ENCODE measurements at regions not wholly inside any gene's neighbourhood (a gene's known extent, or its start where the extent isn't known, plus 50 kb on each side); places are given as distances from the start of the nearest gene placed in this dataset.

DNA sequence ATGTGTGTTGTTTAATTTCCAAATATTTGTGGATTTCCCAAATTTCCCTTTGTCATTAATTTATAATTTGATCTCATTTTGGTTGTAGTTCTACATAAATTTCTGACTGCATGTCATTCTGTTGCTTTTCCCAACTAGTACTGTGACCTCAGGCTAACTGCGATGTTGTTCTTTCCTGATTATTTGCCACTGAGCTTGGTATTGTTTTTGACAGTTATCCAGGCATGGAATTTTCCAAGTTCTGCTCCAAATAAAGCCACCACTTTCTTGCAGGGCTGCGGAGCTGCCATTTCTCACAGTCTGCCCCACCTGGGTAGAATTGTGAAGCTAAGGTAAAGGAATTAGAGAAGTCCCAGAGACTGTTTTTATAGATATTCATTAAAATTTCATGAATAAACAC, 328.8 kb downstream of the ZNF674 start:
- Histone ChIP-seq H3K4me1 (no peaks in the 10 kb centered on the region), H3K36me3 (no peaks in the 10 kb centered on the region), H3K27me3 (no peaks in the 10 kb centered on the region), H3K4me3 (no peak overlapping the region), H3K27ac (no peak overlapping the region), H3K9me3 (no peaks in the 10 kb centered on the region)
- intact Hi-C loops (cut with DNase I): no loop called here
- ATAC-seq (no peak), DNase-seq (no peak)
- 32% methylated on average over 2 of the region's 2 CpGs for WGBS (ENCODE audit: insufficient coverage, low coverage, low lambda C conversion rate, missing lambda C conversion rate)
- no peak for TF ChIP-seq POLR2A (IDR thresholded peaks at IDR 0.05)
- TF ChIP-seq, protein P1, sequence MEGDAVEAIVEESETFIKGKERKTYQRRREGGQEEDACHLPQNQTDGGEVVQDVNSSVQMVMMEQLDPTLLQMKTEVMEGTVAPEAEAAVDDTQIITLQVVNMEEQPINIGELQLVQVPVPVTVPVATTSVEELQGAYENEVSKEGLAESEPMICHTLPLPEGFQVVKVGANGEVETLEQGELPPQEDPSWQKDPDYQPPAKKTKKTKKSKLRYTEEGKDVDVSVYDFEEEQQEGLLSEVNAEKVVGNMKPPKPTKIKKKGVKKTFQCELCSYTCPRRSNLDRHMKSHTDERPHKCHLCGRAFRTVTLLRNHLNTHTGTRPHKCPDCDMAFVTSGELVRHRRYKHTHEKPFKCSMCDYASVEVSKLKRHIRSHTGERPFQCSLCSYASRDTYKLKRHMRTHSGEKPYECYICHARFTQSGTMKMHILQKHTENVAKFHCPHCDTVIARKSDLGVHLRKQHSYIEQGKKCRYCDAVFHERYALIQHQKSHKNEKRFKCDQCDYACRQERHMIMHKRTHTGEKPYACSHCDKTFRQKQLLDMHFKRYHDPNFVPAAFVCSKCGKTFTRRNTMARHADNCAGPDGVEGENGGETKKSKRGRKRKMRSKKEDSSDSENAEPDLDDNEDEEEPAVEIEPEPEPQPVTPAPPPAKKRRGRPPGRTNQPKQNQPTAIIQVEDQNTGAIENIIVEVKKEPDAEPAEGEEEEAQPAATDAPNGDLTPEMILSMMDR (IDR thresholded peaks at IDR 0.05): no peak

DNA sequence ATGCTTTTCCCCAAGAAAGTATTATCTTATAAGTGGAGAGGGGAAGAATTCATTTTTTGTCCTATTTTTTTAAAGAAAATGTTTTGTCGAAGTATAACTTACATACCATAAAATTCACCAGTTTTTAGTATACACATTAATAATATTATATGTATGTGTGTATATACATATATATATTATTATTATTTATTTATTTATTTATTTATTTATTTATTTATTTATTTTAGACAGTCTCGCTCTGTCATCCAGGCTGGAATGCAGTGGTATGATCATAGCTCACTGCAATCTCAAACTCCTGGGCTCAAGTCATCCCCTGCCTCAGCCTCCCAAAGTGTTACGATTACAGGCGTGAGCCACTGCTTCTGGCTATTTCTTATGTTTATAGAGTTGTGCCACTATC, 334.1 kb downstream of the ZNF674 start:
- no peak for ATAC-seq
- DNase-seq: no peak
- Histone ChIP-seq H3K27me3 (no peaks in the 10 kb centered on the region), H3K4me1 (no peaks in the 10 kb centered on the region), H3K4me3 (no peak overlapping the region), H3K27ac (no peak overlapping the region), H3K36me3 (no peaks in the 10 kb centered on the region), H3K9me3 (no peaks in the 10 kb centered on the region)
- WGBS (ENCODE audit: insufficient coverage, low coverage, low lambda C conversion rate, missing lambda C conversion rate): 84% methylated on average over 4 of the region's 4 CpGs
- TF ChIP-seq, protein P1 (IDR thresholded peaks at IDR 0.05): no peak
- intact Hi-C loops (cut with DNase I): no loop called here

DNA sequence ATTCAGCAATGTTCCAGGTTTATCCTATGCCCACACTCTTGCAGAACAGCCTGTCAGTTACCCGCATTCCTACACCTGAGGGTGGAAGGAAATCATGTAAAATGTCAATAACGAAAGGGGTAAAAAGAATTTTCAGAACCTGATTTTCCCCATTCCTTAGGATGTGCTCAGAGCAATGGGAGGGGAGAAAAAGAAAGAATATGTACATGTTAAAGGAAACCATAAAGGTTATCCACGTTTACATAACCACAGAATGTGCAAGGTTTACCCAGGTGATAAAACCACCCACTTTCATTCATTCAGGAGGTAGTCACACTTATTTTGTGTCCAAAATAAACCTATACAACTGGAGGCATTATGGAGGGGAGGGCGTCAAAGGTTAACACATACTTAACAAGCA, 335.5 kb downstream of the ZNF674 start:
- Histone ChIP-seq H3K9me3 (no peaks in the 10 kb centered on the region), H3K27ac (no peak overlapping the region), H3K4me1 (no peaks in the 10 kb centered on the region), H3K4me3 (no peak overlapping the region), H3K36me3 (no peaks in the 10 kb centered on the region), H3K27me3 (no peaks in the 10 kb centered on the region)
- 41% methylated on average over 4 of the region's 4 CpGs for WGBS (ENCODE audit: insufficient coverage, low coverage, low lambda C conversion rate, missing lambda C conversion rate)
- DNase-seq (no peak), ATAC-seq (no peak)
- intact Hi-C loops (cut with DNase I): no loop called here
- TF ChIP-seq, protein P1 (IDR thresholded peaks at IDR 0.05): no peak
- TF ChIP-seq POLR2A (IDR thresholded peaks at IDR 0.05): no peak

DNA sequence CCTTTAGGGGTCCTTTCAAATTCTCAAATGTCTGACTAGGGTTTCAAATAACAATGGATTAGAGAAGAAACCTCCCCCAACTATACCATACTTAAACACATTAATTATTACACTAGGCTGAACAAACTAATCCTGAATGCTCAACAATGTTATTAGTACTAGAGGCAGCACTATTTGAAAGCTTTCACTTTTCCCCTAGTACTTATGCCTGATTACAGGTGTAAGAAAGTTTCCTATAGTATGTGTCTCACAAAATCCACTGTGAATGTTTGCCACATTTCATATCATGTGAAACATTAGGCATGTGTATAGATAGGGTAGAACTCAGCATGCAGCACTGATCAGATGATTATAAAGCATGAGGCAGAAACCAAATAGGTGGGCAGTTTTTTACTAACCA, 336.2 kb downstream of the ZNF674 start:
- Histone ChIP-seq H3K9me3 (no peaks in the 10 kb centered on the region), H3K36me3 (no peaks in the 10 kb centered on the region), H3K4me1 (no peaks in the 10 kb centered on the region), H3K4me3 (no peak overlapping the region), H3K27me3 (no peaks in the 10 kb centered on the region), H3K27ac (no peak overlapping the region)
- intact Hi-C loops (cut with DNase I): no loop called here
- DNase-seq (no peak), ATAC-seq (no peak)
- no peak for TF ChIP-seq POLR2A (IDR thresholded peaks at IDR 0.05)
- TF ChIP-seq, protein P1 (IDR thresholded peaks at IDR 0.05): no peak

DNA sequence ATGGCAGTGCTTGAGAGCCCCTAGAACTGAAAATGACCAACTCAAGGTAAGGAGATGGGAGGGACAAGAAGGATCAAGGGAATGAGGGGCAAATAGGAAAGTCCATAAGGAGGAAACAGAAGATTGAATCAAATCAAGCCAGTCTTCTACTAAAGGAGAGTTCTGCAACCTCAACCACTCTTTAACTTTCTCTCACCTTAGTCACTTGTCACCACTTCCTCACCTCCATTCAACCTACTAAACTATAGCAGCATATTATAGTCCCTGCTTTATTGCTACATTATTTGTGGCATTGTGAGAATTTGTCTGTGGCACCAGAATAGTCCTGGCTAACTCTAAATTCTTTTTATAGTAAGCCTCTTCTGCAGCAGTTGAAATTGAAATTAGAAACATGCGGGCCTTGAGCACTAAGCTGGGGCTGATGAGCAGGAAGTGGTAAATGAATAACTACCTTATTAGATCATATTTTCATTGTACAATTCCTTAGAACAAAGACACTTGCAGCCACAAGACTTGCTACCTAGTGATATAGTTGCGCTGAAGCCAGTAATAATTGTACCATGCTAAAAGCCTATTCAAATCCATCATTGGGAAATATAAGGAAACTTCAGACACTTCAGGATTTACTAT, 336.9 kb downstream of the ZNF674 start:
- H3K27me3 ChIP-seq: no peaks in the 10 kb centered on the region
- H3K27ac ChIP-seq: no peak overlapping the region
- no peaks in the 10 kb centered on the region for H3K36me3 ChIP-seq
- TF ChIP-seq, protein P1 (IDR thresholded peaks at IDR 0.05): no peak
- TF ChIP-seq POLR2A (IDR thresholded peaks at IDR 0.05): no peak
- H3K9me3 ChIP-seq: no peaks in the 10 kb centered on the region
- ATAC-seq (no peak), DNase-seq (no peak)
- intact Hi-C loops (cut with DNase I): no loop called here
- no peaks in the 10 kb centered on the region for H3K4me1 ChIP-seq
- no peak overlapping the region for H3K4me3 ChIP-seq
- WGBS (ENCODE audit: insufficient coverage, low coverage, low lambda C conversion rate, missing lambda C conversion rate): 67% methylated on average over 2 of the region's 2 CpGs
